GM23338 (cell line): ENCODE measurements at regions not wholly inside any gene's neighbourhood (a gene's known extent, or its start where the extent isn't known, plus 50 kb on each side); places are given as distances from the start of the nearest gene placed in this dataset.

Experiments
- EZH2 ChIP-seq: fragments of 200-600 bp; sonication (generic); IDR thresholded peaks from one replicate; pipeline ENCODE4 v1.8.0; 2017; ENCODE audit warnings: antibody characterized with exemption, mild to moderate bottlenecking, low read depth; ENCODE audit not compliant: unreplicated experiment
- EZH2phosphoT487 ChIP-seq: fragments of 200-600 bp; sonication (generic); IDR thresholded peaks from one replicate; pipeline ENCODE4 v1.8.1; 2018; ENCODE audit warnings: antibody characterized with exemption; ENCODE audit not compliant: unreplicated experiment
- JUNB ChIP-seq: IDR thresholded peaks from one replicate; pipeline ENCODE4 v1.6.1; 2016; ENCODE audit warnings: antibody characterized with exemption; ENCODE audit not compliant: unreplicated experiment
- POLR2AphosphoS5 ChIP-seq: IDR thresholded peaks from 2 replicates; pipeline ENCODE4 v1.6.1; 2016; ENCODE audit warnings: antibody characterized with exemption, low read depth
- STAT1 ChIP-seq: IDR thresholded peaks from one replicate; pipeline ENCODE4 v1.6.1; 2016; ENCODE audit warnings: antibody characterized with exemption; ENCODE audit not compliant: unreplicated experiment
- ZNF331 ChIP-seq: fragments of 250-450 bp; sonication (Bioruptor Pico); IDR thresholded peaks from 2 replicates; pipeline ENCODE4 v1.5.0; 2020; ENCODE audit warnings: low read depth, mild to moderate bottlenecking, moderate library complexity
- TF ChIP-seq, protein P1 (sequence below), 2 experiments: fragments of 200-600 bp in 1 of 2; sonication (generic) in 1 of 2; conservative IDR thresholded peaks; 2 replicates each; pipeline versions ENCODE4 v1.5.1 to v1.6.1; 2016 to 2017; ENCODE audit warnings: antibody characterized with exemption in 2 of 2, low read depth in 2 of 2, mild to moderate bottlenecking in 2 of 2, moderate library complexity in 1 of 2
- TF ChIP-seq, protein P2 (sequence below): IDR thresholded peaks from one replicate; pipeline ENCODE4 v1.6.1; 2018; ENCODE audit warnings: antibody characterized with exemption; ENCODE audit not compliant: unreplicated experiment
- TF ChIP-seq, protein P3 (sequence below): IDR thresholded peaks from 2 replicates; pipeline ENCODE4 v1.6.1; 2016; ENCODE audit warnings: antibody characterized with exemption

DNA sequence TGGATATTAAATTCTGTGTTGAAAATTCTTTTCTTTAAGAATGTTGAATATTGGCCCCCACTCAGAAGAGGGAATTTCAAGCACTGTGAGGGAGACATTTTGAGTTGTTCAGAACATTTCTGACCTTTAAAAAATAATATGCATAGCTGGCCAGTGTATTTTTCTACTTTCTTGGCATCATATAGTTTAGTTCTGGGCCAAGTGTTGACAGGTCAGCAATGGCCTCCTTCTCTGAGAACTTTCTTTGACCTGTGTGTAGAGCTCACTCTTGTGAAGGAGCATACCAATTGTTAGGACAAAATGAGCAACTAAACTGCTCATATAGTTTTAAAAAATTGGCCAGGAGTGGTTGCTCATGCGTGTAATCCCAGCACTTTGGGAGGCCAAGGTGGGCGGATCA is 376.0 kb downstream of the LRRC70 start:
- TF ChIP-seq, protein P1, sequence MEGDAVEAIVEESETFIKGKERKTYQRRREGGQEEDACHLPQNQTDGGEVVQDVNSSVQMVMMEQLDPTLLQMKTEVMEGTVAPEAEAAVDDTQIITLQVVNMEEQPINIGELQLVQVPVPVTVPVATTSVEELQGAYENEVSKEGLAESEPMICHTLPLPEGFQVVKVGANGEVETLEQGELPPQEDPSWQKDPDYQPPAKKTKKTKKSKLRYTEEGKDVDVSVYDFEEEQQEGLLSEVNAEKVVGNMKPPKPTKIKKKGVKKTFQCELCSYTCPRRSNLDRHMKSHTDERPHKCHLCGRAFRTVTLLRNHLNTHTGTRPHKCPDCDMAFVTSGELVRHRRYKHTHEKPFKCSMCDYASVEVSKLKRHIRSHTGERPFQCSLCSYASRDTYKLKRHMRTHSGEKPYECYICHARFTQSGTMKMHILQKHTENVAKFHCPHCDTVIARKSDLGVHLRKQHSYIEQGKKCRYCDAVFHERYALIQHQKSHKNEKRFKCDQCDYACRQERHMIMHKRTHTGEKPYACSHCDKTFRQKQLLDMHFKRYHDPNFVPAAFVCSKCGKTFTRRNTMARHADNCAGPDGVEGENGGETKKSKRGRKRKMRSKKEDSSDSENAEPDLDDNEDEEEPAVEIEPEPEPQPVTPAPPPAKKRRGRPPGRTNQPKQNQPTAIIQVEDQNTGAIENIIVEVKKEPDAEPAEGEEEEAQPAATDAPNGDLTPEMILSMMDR (conservative IDR thresholded peaks at IDR 0.05; ENCODE audit: low read depth in 2 of 2) = no peak
- TF ChIP-seq POLR2AphosphoS5 (no peak), EZH2 (no peak), EZH2phosphoT487 (no peak), ZNF331 (no peak), STAT1 (no peak), JUNB (no peak)
- TF ChIP-seq, protein P2, sequence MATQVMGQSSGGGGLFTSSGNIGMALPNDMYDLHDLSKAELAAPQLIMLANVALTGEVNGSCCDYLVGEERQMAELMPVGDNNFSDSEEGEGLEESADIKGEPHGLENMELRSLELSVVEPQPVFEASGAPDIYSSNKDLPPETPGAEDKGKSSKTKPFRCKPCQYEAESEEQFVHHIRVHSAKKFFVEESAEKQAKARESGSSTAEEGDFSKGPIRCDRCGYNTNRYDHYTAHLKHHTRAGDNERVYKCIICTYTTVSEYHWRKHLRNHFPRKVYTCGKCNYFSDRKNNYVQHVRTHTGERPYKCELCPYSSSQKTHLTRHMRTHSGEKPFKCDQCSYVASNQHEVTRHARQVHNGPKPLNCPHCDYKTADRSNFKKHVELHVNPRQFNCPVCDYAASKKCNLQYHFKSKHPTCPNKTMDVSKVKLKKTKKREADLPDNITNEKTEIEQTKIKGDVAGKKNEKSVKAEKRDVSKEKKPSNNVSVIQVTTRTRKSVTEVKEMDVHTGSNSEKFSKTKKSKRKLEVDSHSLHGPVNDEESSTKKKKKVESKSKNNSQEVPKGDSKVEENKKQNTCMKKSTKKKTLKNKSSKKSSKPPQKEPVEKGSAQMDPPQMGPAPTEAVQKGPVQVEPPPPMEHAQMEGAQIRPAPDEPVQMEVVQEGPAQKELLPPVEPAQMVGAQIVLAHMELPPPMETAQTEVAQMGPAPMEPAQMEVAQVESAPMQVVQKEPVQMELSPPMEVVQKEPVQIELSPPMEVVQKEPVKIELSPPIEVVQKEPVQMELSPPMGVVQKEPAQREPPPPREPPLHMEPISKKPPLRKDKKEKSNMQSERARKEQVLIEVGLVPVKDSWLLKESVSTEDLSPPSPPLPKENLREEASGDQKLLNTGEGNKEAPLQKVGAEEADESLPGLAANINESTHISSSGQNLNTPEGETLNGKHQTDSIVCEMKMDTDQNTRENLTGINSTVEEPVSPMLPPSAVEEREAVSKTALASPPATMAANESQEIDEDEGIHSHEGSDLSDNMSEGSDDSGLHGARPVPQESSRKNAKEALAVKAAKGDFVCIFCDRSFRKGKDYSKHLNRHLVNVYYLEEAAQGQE = no peak
- TF ChIP-seq, protein P3, sequence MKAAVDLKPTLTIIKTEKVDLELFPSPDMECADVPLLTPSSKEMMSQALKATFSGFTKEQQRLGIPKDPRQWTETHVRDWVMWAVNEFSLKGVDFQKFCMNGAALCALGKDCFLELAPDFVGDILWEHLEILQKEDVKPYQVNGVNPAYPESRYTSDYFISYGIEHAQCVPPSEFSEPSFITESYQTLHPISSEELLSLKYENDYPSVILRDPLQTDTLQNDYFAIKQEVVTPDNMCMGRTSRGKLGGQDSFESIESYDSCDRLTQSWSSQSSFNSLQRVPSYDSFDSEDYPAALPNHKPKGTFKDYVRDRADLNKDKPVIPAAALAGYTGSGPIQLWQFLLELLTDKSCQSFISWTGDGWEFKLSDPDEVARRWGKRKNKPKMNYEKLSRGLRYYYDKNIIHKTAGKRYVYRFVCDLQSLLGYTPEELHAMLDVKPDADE = no peak
